GM12873 (cell line): ENCODE measurements at regions not wholly inside any gene's neighbourhood (a gene's known extent, or its start where the extent isn't known, plus 50 kb on each side); places are given as distances from the start of the nearest gene placed in this dataset.

Source experiments
- CTCF ChIP-seq: IDR thresholded peaks from 2 replicates; pipeline ENCODE4 v1.5.1; 2012; ENCODE audit warnings: low read depth, mild to moderate bottlenecking, moderate library complexity, low read length, control low read depth; ENCODE audit not compliant: insufficient read depth; ENCODE audit errors: missing control alignments

- no peak for TF ChIP-seq CTCF
Observed at GRCh38 chr10:69731184-69731583, 70.5 kb upstream of the COL13A1 start.

GRCh38 chr10:69731698-69732097, 70.0 kb upstream of the COL13A1 start:
- TF ChIP-seq CTCF: no peak

- no peak for TF ChIP-seq CTCF
Observed at GRCh38 chr10:69732147-69732825, 69.4 kb upstream of the COL13A1 start.

GRCh38 chr10:69732826-69733150, 68.9 kb upstream of the COL13A1 start:
- no peak for TF ChIP-seq CTCF

- TF ChIP-seq CTCF: no peak
Observed at GRCh38 chr10:69733791-69734261, 67.9 kb upstream of the COL13A1 start.

GRCh38 chr10:69734416-69734796, 67.3 kb upstream of the COL13A1 start:
- no peak for TF ChIP-seq CTCF

GRCh38 chr10:69734797-69735468, 66.8 kb upstream of the COL13A1 start:
- TF ChIP-seq CTCF: no peak
